Panc1 (cell line): ENCODE measurements at regions not wholly inside any gene's neighbourhood (a gene's known extent, or its start where the extent isn't known, plus 50 kb on each side); places are given as distances from the start of the nearest gene placed in this dataset.

ENCODE experiments used
- ATAC-seq: fragments of 200-7000 bp; cut with Tn5 transposase; 2 replicates; pipeline ENCODE4 v1.9.1; 2020; ENCODE audit warnings: mild to moderate bottlenecking, moderate library complexity
- BruUV-seq: library from RNA; stranded (reverse); fragments of 400-500 nt; replicated peaks from 2 replicates; lab custom pipeline; 2021; lab: Mats Ljungman, UMichigan
- CTCF ChIA-PET: fragments of 300-600 bp; sonication (Branson Sonifier 250); formaldehyde crosslinking; loops from one replicate; lab custom pipeline; 2022; ENCODE audit warnings: antibody characterized with exemption; lab: Charles Lee
- POLR2A ChIA-PET: fragments of 300-600 bp; sonication (Branson Sonifier 250); formaldehyde crosslinking; loops from one replicate; lab custom pipeline; 2022; ENCODE audit warnings: antibody characterized with exemption; lab: Charles Lee
- DNase-seq: peaks from one replicate; pipeline ENCODE4 v3.0.0-alpha.2; 2010; ENCODE audit warnings: low read depth, low spot score
- H3K27ac ChIP-seq: 2 replicates; pipeline ENCODE4 v1.5.1; 2011; ENCODE audit warnings: mild to moderate bottlenecking, low read length, inconsistent platforms
- H3K27me3 ChIP-seq: fragments of 200-500 bp; sonication (Bioruptor generic); 2 replicates; pipeline ENCODE4 v1.6.0; 2014; ENCODE audit warnings: low read length, inconsistent platforms; ENCODE audit not compliant: control insufficient read depth, insufficient read depth
- H3K36me3 ChIP-seq: fragments of 200-500 bp; sonication (Bioruptor generic); 2 replicates; pipeline ENCODE4 v1.5.1; 2014; ENCODE audit warnings: inconsistent platforms, mild to moderate bottlenecking, low read length, moderate library complexity; ENCODE audit not compliant: control insufficient read depth, insufficient read depth
- H3K4me1 ChIP-seq: 2 replicates; pipeline ENCODE4 v1.5.1; 2011; ENCODE audit warnings: inconsistent platforms, mild to moderate bottlenecking, low read length, moderate library complexity; ENCODE audit not compliant: control insufficient read depth, insufficient read depth
- H3K4me3 ChIP-seq, 2 experiments: 2 replicates each; pipeline ENCODE4 v1.5.1; 2011 to 2012; ENCODE audit warnings: low read depth in 2 of 2, low read length in 2 of 2, mild to moderate bottlenecking in 2 of 2, inconsistent platforms in 1 of 2, moderate library complexity in 1 of 2
- H3K9me3 ChIP-seq: fragments of 200-500 bp; sonication (Bioruptor generic); 2 replicates; pipeline ENCODE4 v1.5.1; 2014; ENCODE audit warnings: low read depth, mild to moderate bottlenecking, inconsistent platforms, low read length, moderate library complexity; ENCODE audit not compliant: control insufficient read depth, insufficient read depth
- POLR2AphosphoS5 ChIP-seq: IDR thresholded peaks from 2 replicates; pipeline ENCODE4 v1.6.1; 2012; ENCODE audit warnings: mild to moderate bottlenecking, low read depth, low read length, moderate library complexity
- REST ChIP-seq, 2 experiments: IDR thresholded peaks; 2 replicates each; pipeline ENCODE4 v1.6.1; 2011 to 2012; ENCODE audit warnings: low read depth in 2 of 2, control low read depth in 1 of 2, low read length in 1 of 2, mild to moderate bottlenecking in 1 of 2, moderate library complexity in 1 of 2; ENCODE audit not compliant: insufficient read depth in 1 of 2
- SIN3A ChIP-seq: IDR thresholded peaks from 2 replicates; pipeline ENCODE4 v1.6.1; 2012; ENCODE audit warnings: low read depth, mild to moderate bottlenecking, low read length, moderate library complexity, borderline replicate concordance; ENCODE audit not compliant: insufficient read depth
- TCF7L2 ChIP-seq: IDR thresholded peaks from 2 replicates; pipeline ENCODE4 v1.6.1; 2011; ENCODE audit warnings: mild to moderate bottlenecking, low read depth, low read length, inconsistent platforms
- in situ Hi-C: cut with HindIII; loops from 2 replicates; pipeline ENCODE4 v1.10.0; 2016; ENCODE audit warnings: low sequenced_read_pairs, low pct_unique_long_range_greater_than_20kb
- intact Hi-C: fragments of 100-400 bp; cut with micrococcal nuclease; formaldehyde crosslinking; loops from one replicate; pipeline ENCODE4 v1.10.0; 2022; ENCODE audit not compliant: unreplicated experiment
- TF ChIP-seq, protein P1 (sequence below): fragments of 450-650 bp; IDR thresholded peaks from 2 replicates; pipeline ENCODE4 v1.5.1; 2017; ENCODE audit warnings: mild to moderate bottlenecking

DNA sequence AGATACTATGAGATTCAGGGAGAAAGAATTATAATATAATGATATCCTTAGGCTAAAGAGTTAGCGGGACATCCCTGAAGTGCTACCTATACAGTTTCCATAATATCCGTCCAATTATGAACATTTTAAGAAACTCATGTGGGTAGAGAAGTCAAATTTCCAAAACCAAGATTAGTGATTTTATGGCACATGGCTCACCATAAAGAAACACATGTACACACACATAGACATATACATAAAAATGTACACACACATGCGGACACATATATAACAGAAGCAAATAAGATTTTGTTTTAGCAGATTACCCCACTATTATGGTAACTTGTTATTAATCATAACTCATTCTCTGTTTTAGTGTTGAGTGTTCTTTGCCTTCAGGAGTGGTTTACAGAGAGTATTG, 566.7 kb upstream of the NEGR1 start:
- Histone ChIP-seq H3K4me3 (no peak overlapping the region), H3K36me3 (no peaks in the 10 kb centered on the region), H3K4me1 (no peaks in the 10 kb centered on the region), H3K9me3 (no peaks in the 10 kb centered on the region), H3K27me3 (no peaks in the 10 kb centered on the region), H3K27ac (no peak overlapping the region)
- no peak for DNase-seq
- BruUV-seq, result no TSS peak
- POLR2A ChIA-PET, result no interaction called here
- intact Hi-C loops (no loop called here), in situ Hi-C loops (no loop called here)
- TF ChIP-seq SIN3A, result no peak
- no peak for TF ChIP-seq POLR2AphosphoS5
- TF ChIP-seq, protein P1, sequence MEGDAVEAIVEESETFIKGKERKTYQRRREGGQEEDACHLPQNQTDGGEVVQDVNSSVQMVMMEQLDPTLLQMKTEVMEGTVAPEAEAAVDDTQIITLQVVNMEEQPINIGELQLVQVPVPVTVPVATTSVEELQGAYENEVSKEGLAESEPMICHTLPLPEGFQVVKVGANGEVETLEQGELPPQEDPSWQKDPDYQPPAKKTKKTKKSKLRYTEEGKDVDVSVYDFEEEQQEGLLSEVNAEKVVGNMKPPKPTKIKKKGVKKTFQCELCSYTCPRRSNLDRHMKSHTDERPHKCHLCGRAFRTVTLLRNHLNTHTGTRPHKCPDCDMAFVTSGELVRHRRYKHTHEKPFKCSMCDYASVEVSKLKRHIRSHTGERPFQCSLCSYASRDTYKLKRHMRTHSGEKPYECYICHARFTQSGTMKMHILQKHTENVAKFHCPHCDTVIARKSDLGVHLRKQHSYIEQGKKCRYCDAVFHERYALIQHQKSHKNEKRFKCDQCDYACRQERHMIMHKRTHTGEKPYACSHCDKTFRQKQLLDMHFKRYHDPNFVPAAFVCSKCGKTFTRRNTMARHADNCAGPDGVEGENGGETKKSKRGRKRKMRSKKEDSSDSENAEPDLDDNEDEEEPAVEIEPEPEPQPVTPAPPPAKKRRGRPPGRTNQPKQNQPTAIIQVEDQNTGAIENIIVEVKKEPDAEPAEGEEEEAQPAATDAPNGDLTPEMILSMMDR, result no peak
- TF ChIP-seq TCF7L2, result no peak
- no peak for TF ChIP-seq REST (IDR thresholded peaks at IDR 0.05; ENCODE audit: insufficient read depth in 1 of 2, low read depth in 2 of 2, low read length in 1 of 2)
- ATAC-seq, result no peak
- CTCF ChIA-PET, result no interaction called here

- intact Hi-C loops, result no loop called here
Measured at GRCh38 chr1:72847651-72848050, 565.3 kb upstream of the NEGR1 start.

More at GRCh38 chr1:72847651-72848050, 565.3 kb upstream of the NEGR1 start:
- Histone ChIP-seq H3K4me3 (no peak overlapping the region), H3K27me3 (no peaks in the 10 kb centered on the region), H3K4me1 (no peaks in the 10 kb centered on the region), H3K9me3 (no peaks in the 10 kb centered on the region), H3K27ac (no peak overlapping the region), H3K36me3 (no peaks in the 10 kb centered on the region)
- TF ChIP-seq SIN3A (no peak), TCF7L2 (no peak), POLR2AphosphoS5 (no peak), REST (IDR thresholded peaks at IDR 0.05; ENCODE audit: insufficient read depth in 1 of 2, low read depth in 2 of 2, low read length in 1 of 2) (no peak)
- TF ChIP-seq, protein P1, result no peak
- no peak for ATAC-seq
- no TSS peak for BruUV-seq
- ChIA-PET POLR2A (no interaction called here), CTCF (no interaction called here)
- no peak for DNase-seq
- in situ Hi-C loops, result no loop called here
